HepG2 (cell line): ENCODE measurements at regions not wholly inside any gene's neighbourhood (a gene's known extent, or its start where the extent isn't known, plus 50 kb on each side); places are given as distances from the start of the nearest gene placed in this dataset.

Experiments
- ATAC-seq: fragments of 200-7000 bp; cut with Tn5 transposase; 3 replicates; pipeline ENCODE4 v1.9.1; 2020; ENCODE audit warnings: mild to moderate bottlenecking, moderate library complexity
- BruUV-seq: library from RNA; stranded (reverse); fragments of 400-500 nt; replicated peaks from 2 replicates; lab custom pipeline; 2021; lab: Mats Ljungman, UMichigan
- CTCF ChIA-PET: fragments of 300-600 bp; formaldehyde crosslinking; extraction: SDS; loops from one replicate; lab custom pipeline; 2021; ENCODE audit warnings: low total read pairs, inconsistent platforms, low intra/inter-chr PET ratio; lab: Yijun Ruan, JAX
- POLR2A ChIA-PET: fragments of 350-600 bp; sonication (Branson Sonifier 250); formaldehyde crosslinking; loops from one replicate; lab custom pipeline; 2020; ENCODE audit warnings: antibody characterized with exemption, inconsistent platforms; lab: Yijun Ruan, JAX
- DNase-seq: peaks from one replicate; pipeline ENCODE4 v3.0.0-alpha.2; 2015; ENCODE audit warnings: low spot score
- FAIRE-seq: peaks from 3 replicates; lab custom pipeline; 2011; peaks lifted over from hg19 to GRCh38; lab: Jason Lieb, UNC
- H2AFZ ChIP-seq: one replicate; pipeline ENCODE4 v1.6.1; 2011; ENCODE audit warnings: low read length, inconsistent platforms
- H3K27ac ChIP-seq: fragments of 300-600 bp; 3 replicates; pipeline ENCODE4 v1.8.0; 2011; ENCODE audit warnings: mixed run types, mild to moderate bottlenecking, mixed read lengths, low read length, inconsistent platforms; ENCODE audit not compliant: insufficient read depth; ENCODE audit errors: extremely low read length
- H3K27me3 ChIP-seq, 2 experiments: fragments of 200-600 bp in 1 of 2; 2 replicates in 1 of 2; 3 replicates in 1 of 2; pipeline versions ENCODE4 v1.6.0 to v1.8.0; 2011; ENCODE audit warnings: low read length in 2 of 2, mild to moderate bottlenecking in 2 of 2, moderate library complexity in 2 of 2, inconsistent platforms in 1 of 2; ENCODE audit not compliant: insufficient read depth in 2 of 2, control insufficient read depth in 1 of 2
- H3K36me3 ChIP-seq, 2 experiments: fragments of 200-600 bp in 1 of 2; replicated peaks in 1 of 2; 2 replicates in 1 of 2; 3 replicates in 1 of 2; pipeline versions ENCODE4 v1.5.1 to v1.8.0; 2011; ENCODE audit warnings: low read length in 2 of 2, inconsistent platforms in 1 of 2; ENCODE audit not compliant: insufficient read depth in 2 of 2, control insufficient read depth in 1 of 2
- H3K4me1 ChIP-seq: 2 replicates; pipeline ENCODE4 v1.5.1; 2012; ENCODE audit warnings: low read length, inconsistent platforms; ENCODE audit not compliant: insufficient read depth
- H3K4me2 ChIP-seq: 2 replicates; pipeline ENCODE4 v1.6.0; 2011; ENCODE audit warnings: low read depth, low read length, inconsistent platforms
- H3K4me3 ChIP-seq, 3 experiments: fragments of 200-600 bp in 1 of 3; sonication (generic), shearing (Covaris generic) in 1 of 3; replicated peaks in 1 of 3; 2 replicates each; pipeline ENCODE4 v1.5.1; 2011 to 2016; ENCODE audit warnings: low read length in 3 of 3, inconsistent platforms in 2 of 3, low read depth in 2 of 3, mild to moderate bottlenecking in 2 of 3, control low read depth in 1 of 3, mixed read lengths in 1 of 3; ENCODE audit not compliant: insufficient read depth in 1 of 3
- H3K79me2 ChIP-seq: one replicate; pipeline ENCODE4 v1.6.1; 2011; ENCODE audit warnings: low read length, inconsistent platforms; ENCODE audit not compliant: insufficient read depth
- H3K9ac ChIP-seq: 2 replicates; pipeline ENCODE4 v1.6.0; 2011; ENCODE audit warnings: mild to moderate bottlenecking, low read depth, low read length, inconsistent platforms; ENCODE audit not compliant: insufficient read depth
- H3K9me3 ChIP-seq: 2 replicates; pipeline ENCODE4 v1.5.1; 2012; ENCODE audit warnings: mild to moderate bottlenecking, low read length
- H4K20me1 ChIP-seq: 2 replicates; pipeline ENCODE4 v1.6.0; 2011; ENCODE audit warnings: inconsistent platforms, mild to moderate bottlenecking, low read length, moderate library complexity; ENCODE audit not compliant: insufficient read depth
- ATAD3A ChIP-seq: sonication (generic); formaldehyde crosslinking; IDR thresholded peaks from 2 replicates; pipeline ENCODE4 v1.4.0; 2020; ENCODE audit warnings: missing genetic modification reagents
- KLF9 ChIP-seq: IDR thresholded peaks from 2 replicates; pipeline ENCODE4 v1.6.1; 2016; ENCODE audit warnings: low read depth
- MED8 ChIP-seq: sonication (generic); formaldehyde crosslinking; IDR thresholded peaks from 2 replicates; pipeline ENCODE4 v1.8.1; 2023; ENCODE audit warnings: mild to moderate bottlenecking, missing genetic modification reagents; ENCODE audit not compliant: insufficient replicate concordance
- ZIK1 ChIP-seq: sonication (generic); formaldehyde crosslinking; IDR thresholded peaks from 2 replicates; pipeline ENCODE4 v1.5.0; 2020; ENCODE audit warnings: mild to moderate bottlenecking, low read depth, missing genetic modification reagents, borderline replicate concordance
- ZNF556 ChIP-seq: sonication (generic); formaldehyde crosslinking; IDR thresholded peaks from 2 replicates; pipeline ENCODE4 v1.4.0; 2020; ENCODE audit warnings: mild to moderate bottlenecking, missing genetic modification reagents, borderline replicate concordance
- ZNF772 ChIP-seq: sonication (generic); formaldehyde crosslinking; IDR thresholded peaks from 2 replicates; pipeline ENCODE4 v1.5.0; 2020; ENCODE audit warnings: mild to moderate bottlenecking, missing genetic modification reagents
- WGBS: methylation state at CpG from one replicate; pipeline ENCODE4 v1.1.6; 2017; ENCODE audit warnings: low lambda C conversion rate; 5-methylcytosine and 5-hydroxymethylcytosine counted together
- in situ Hi-C: cut with HindIII; loops from 2 replicates; pipeline ENCODE4 v1.10.0; 2017; ENCODE audit warnings: low pct_unique_long_range_greater_than_20kb; ENCODE audit not compliant: extremely low pct_ligation_motif_present
- intact Hi-C: fragments of 100-400 bp; cut with micrococcal nuclease; formaldehyde crosslinking; loops from one replicate; pipeline ENCODE4 v1.10.0; 2022; ENCODE audit not compliant: unreplicated experiment
- TF ChIP-seq, protein P1 (sequence below): sonication (generic); formaldehyde crosslinking; IDR thresholded peaks from 2 replicates; pipeline ENCODE4 v1.5.0; 2020; ENCODE audit warnings: missing genetic modification reagents, mild to moderate bottlenecking, borderline replicate concordance
- TF ChIP-seq, protein P2 (sequence below): sonication (generic); formaldehyde crosslinking; IDR thresholded peaks from 2 replicates; pipeline ENCODE4 v1.4.0; 2020; ENCODE audit warnings: mild to moderate bottlenecking, missing genetic modification reagents
- TF ChIP-seq, protein P3 (sequence below): sonication (generic); formaldehyde crosslinking; IDR thresholded peaks from 2 replicates; pipeline ENCODE4 v1.4.0; 2020; ENCODE audit warnings: missing genetic modification reagents

DNA sequence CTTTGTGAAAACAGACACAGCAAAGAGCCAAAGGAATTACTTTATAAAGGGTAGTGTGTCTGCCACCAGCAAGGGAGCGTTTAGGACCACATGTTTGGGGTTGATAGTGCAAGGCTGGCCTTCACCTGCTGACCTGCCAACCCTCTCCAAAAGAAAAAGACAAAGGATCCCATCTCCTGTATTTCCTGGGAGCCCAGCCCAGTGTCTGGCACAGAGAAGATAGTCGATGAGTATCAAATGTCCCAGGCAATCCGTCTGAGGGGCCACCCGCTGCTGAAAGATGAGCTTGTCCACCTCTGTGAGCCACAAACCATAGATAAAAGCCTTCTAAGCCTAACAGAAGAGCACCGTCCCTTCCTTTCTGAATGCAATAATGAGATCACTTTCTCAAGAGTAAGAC is 154.8 kb upstream of the CTNNB1 start:
- Histone ChIP-seq H3K9me3 (no peaks in the 10 kb centered on the region), H3K27me3 (0 out of 5 replicates have a peak, but pooled peaks cover 0 to 1% of the 10 kb centered on the region in 2 experiments), H2AFZ (no peak overlapping the region), H3K4me3 (no peak overlapping the region), H3K36me3 (no peaks in the 10 kb centered on the region), H4K20me1 (no peaks in the 10 kb centered on the region), H3K27ac (no peak overlapping the region), H3K4me2 (no peak overlapping the region), H3K9ac (no peak overlapping the region), H3K4me1 (peaks cover 14% of the 10 kb centered on the region), H3K79me2 (no peaks in the 10 kb centered on the region)
- TF ChIP-seq MED8 (CRISPR knock-in tag) (no peak), ZNF556 (CRISPR knock-in tag) (no peak), ZNF772 (no peak), KLF9 (CRISPR knock-in tag) (no peak)
- POLR2A ChIA-PET: no interaction called here
- CTCF ChIA-PET: no interaction called here
- WGBS: 6% methylated on average over 5 of the region's 5 CpGs
- intact Hi-C loops (no loop called here), in situ Hi-C loops (no loop called here)
- DNase-seq (no peak), ATAC-seq (no peak; the same call in 1 of the 3 replicates), FAIRE-seq (no peak)
- BruUV-seq: no TSS peak

DNA sequence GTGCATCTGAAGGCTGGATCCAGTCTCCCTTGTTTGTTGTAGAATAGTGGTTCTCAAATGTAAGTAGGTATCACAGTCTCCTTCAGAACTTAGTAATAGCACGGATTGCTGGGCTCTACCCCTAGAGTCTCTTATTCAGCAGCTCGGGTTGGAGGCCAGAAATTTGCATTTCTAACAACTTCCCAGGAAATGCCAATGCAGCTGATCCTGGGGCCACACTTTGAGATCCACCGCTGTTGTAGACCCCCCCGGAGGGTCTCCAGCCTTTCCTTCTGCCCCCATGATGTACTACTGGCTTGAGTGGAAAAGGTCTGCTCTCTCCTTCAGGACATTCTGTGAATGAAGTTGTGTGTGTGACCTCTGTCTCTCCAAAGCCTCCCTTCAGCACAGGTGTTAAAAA is 153.8 kb upstream of the CTNNB1 start:
- Histone ChIP-seq H3K4me2 (no peak overlapping the region), H3K79me2 (no peaks in the 10 kb centered on the region), H3K4me3 (no peak overlapping the region), H3K9me3 (no peaks in the 10 kb centered on the region), H3K27ac (no peak overlapping the region), H3K36me3 (no peaks in the 10 kb centered on the region), H3K27me3 (0 out of 5 replicates have a peak, but pooled peaks cover 0 to 1% of the 10 kb centered on the region in 2 experiments), H3K9ac (no peak overlapping the region), H3K4me1 (peaks cover 14% of the 10 kb centered on the region), H2AFZ (no peak overlapping the region), H4K20me1 (no peaks in the 10 kb centered on the region)
- intact Hi-C loops (no loop called here), in situ Hi-C loops (no loop called here)
- FAIRE-seq (no peak), ATAC-seq (no peak), DNase-seq (no peak)
- ChIA-PET CTCF (no interaction called here), POLR2A (interaction anchor here (0.5 kb wide), 1 partner anchor 203 kb away, joined by 3 read pairs; no protein-coding TSS in a partner anchor)
- 50% methylated on average over 4 of the region's 4 CpGs for WGBS
- no TSS peak for BruUV-seq
- TF ChIP-seq, protein P1, sequence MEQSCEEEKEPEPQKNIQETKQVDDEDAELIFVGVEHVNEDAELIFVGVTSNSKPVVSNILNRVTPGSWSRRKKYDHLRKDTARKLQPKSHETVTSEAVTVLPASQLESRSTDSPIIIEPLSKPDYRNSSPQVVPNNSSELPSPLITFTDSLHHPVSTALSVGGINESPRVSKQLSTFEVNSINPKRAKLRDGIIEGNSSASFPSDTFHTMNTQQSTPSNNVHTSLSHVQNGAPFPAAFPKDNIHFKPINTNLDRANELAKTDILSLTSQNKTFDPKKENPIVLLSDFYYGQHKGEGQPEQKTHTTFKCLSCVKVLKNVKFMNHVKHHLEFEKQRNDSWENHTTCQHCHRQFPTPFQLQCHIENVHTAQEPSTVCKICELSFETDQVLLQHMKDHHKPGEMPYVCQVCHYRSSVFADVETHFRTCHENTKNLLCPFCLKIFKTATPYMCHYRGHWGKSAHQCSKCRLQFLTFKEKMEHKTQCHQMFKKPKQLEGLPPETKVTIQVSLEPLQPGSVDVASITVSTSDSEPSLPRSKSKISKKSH (CRISPR knock-in tag): no peak
- TF ChIP-seq, protein P2, sequence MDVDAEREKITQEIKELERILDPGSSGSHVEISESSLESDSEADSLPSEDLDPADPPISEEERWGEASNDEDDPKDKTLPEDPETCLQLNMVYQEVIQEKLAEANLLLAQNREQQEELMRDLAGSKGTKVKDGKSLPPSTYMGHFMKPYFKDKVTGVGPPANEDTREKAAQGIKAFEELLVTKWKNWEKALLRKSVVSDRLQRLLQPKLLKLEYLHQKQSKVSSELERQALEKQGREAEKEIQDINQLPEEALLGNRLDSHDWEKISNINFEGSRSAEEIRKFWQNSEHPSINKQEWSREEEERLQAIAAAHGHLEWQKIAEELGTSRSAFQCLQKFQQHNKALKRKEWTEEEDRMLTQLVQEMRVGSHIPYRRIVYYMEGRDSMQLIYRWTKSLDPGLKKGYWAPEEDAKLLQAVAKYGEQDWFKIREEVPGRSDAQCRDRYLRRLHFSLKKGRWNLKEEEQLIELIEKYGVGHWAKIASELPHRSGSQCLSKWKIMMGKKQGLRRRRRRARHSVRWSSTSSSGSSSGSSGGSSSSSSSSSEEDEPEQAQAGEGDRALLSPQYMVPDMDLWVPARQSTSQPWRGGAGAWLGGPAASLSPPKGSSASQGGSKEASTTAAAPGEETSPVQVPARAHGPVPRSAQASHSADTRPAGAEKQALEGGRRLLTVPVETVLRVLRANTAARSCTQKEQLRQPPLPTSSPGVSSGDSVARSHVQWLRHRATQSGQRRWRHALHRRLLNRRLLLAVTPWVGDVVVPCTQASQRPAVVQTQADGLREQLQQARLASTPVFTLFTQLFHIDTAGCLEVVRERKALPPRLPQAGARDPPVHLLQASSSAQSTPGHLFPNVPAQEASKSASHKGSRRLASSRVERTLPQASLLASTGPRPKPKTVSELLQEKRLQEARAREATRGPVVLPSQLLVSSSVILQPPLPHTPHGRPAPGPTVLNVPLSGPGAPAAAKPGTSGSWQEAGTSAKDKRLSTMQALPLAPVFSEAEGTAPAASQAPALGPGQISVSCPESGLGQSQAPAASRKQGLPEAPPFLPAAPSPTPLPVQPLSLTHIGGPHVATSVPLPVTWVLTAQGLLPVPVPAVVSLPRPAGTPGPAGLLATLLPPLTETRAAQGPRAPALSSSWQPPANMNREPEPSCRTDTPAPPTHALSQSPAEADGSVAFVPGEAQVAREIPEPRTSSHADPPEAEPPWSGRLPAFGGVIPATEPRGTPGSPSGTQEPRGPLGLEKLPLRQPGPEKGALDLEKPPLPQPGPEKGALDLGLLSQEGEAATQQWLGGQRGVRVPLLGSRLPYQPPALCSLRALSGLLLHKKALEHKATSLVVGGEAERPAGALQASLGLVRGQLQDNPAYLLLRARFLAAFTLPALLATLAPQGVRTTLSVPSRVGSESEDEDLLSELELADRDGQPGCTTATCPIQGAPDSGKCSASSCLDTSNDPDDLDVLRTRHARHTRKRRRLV (CRISPR knock-in tag): no peak
- TF ChIP-seq, protein P3, sequence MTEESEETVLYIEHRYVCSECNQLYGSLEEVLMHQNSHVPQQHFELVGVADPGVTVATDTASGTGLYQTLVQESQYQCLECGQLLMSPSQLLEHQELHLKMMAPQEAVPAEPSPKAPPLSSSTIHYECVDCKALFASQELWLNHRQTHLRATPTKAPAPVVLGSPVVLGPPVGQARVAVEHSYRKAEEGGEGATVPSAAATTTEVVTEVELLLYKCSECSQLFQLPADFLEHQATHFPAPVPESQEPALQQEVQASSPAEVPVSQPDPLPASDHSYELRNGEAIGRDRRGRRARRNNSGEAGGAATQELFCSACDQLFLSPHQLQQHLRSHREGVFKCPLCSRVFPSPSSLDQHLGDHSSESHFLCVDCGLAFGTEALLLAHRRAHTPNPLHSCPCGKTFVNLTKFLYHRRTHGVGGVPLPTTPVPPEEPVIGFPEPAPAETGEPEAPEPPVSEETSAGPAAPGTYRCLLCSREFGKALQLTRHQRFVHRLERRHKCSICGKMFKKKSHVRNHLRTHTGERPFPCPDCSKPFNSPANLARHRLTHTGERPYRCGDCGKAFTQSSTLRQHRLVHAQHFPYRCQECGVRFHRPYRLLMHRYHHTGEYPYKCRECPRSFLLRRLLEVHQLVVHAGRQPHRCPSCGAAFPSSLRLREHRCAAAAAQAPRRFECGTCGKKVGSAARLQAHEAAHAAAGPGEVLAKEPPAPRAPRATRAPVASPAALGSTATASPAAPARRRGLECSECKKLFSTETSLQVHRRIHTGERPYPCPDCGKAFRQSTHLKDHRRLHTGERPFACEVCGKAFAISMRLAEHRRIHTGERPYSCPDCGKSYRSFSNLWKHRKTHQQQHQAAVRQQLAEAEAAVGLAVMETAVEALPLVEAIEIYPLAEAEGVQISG (CRISPR knock-in tag): no peak
- TF ChIP-seq ZIK1 (no peak), ATAD3A (CRISPR knock-in tag) (no peak)
